DND-41 (cell line): ENCODE measurements at regions not wholly inside any gene's neighbourhood (a gene's known extent, or its start where the extent isn't known, plus 50 kb on each side); places are given as distances from the start of the nearest gene placed in this dataset.

Source experiments
- EZH2 ChIP-seq: IDR thresholded peaks from 3 replicates; pipeline ENCODE4 v1.6.1; 2012; ENCODE audit warnings: borderline replicate concordance, low read depth, mild to moderate bottlenecking, moderate library complexity, low read length, inconsistent platforms; ENCODE audit not compliant: severe bottlenecking
- TF ChIP-seq, protein P1 (sequence below): IDR thresholded peaks from 2 replicates; pipeline ENCODE4 v1.5.1; 2012; ENCODE audit warnings: borderline replicate concordance, low read length, moderate library complexity, mild to moderate bottlenecking; ENCODE audit not compliant: poor library complexity, severe bottlenecking; ENCODE audit errors: extremely low read depth

DNA sequence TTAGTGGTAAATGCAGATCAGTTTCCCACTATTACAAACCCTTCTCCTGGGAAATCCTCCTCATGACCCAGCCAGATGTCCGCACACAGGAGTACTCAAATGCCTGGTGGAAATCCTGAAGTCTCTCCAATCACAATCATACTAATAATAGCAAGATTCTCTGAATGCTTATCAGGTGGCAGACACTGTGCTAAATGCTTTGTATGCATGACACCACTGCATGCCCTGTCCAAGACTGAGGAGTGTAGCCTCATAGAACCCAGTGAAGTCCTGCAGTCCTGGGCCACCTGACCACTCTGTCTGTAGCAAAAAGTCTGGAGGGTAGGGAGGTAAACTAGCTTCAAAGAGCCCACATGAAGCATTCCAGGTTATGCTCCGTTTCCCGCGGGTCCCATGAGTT lies 434.8 kb upstream of the CHST9 start:
- TF ChIP-seq, protein P1, sequence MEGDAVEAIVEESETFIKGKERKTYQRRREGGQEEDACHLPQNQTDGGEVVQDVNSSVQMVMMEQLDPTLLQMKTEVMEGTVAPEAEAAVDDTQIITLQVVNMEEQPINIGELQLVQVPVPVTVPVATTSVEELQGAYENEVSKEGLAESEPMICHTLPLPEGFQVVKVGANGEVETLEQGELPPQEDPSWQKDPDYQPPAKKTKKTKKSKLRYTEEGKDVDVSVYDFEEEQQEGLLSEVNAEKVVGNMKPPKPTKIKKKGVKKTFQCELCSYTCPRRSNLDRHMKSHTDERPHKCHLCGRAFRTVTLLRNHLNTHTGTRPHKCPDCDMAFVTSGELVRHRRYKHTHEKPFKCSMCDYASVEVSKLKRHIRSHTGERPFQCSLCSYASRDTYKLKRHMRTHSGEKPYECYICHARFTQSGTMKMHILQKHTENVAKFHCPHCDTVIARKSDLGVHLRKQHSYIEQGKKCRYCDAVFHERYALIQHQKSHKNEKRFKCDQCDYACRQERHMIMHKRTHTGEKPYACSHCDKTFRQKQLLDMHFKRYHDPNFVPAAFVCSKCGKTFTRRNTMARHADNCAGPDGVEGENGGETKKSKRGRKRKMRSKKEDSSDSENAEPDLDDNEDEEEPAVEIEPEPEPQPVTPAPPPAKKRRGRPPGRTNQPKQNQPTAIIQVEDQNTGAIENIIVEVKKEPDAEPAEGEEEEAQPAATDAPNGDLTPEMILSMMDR: no peak
- TF ChIP-seq EZH2: no peak
